RWPE1 (cell line): ENCODE measurements at regions not wholly inside any gene's neighbourhood (a gene's known extent, or its start where the extent isn't known, plus 50 kb on each side); places are given as distances from the start of the nearest gene placed in this dataset.
A peak's percentile ranks its signal among the peaks of the same experiment; 100 is the strongest.

Source experiments
- CTCF ChIA-PET: fragments of 350-600 bp; sonication (Branson Sonifier 250); formaldehyde crosslinking; extraction: SDS; loops from one replicate; lab custom pipeline; 2021; lab: Yijun Ruan, JAX
- POLR2A ChIA-PET: fragments of 400-600 bp; formaldehyde crosslinking; extraction: SDS; loops from one replicate; lab custom pipeline; 2020; ENCODE audit warnings: antibody characterized with exemption; ENCODE audit not compliant: low non-redundant PET; lab: Yijun Ruan, JAX
- DNase-seq: peaks from one replicate; pipeline ENCODE4 v3.0.0; 2012; ENCODE audit warnings: low spot score
- H3K27ac ChIP-seq: fragments of 450-650 bp; 2 replicates; pipeline ENCODE4 v1.5.1; 2017
- TF ChIP-seq, protein P1 (sequence below): fragments of 450-650 bp; conservative IDR thresholded peaks from 2 replicates; pipeline ENCODE4 v1.5.1; 2017; ENCODE audit warnings: low read depth, mild to moderate bottlenecking

DNA sequence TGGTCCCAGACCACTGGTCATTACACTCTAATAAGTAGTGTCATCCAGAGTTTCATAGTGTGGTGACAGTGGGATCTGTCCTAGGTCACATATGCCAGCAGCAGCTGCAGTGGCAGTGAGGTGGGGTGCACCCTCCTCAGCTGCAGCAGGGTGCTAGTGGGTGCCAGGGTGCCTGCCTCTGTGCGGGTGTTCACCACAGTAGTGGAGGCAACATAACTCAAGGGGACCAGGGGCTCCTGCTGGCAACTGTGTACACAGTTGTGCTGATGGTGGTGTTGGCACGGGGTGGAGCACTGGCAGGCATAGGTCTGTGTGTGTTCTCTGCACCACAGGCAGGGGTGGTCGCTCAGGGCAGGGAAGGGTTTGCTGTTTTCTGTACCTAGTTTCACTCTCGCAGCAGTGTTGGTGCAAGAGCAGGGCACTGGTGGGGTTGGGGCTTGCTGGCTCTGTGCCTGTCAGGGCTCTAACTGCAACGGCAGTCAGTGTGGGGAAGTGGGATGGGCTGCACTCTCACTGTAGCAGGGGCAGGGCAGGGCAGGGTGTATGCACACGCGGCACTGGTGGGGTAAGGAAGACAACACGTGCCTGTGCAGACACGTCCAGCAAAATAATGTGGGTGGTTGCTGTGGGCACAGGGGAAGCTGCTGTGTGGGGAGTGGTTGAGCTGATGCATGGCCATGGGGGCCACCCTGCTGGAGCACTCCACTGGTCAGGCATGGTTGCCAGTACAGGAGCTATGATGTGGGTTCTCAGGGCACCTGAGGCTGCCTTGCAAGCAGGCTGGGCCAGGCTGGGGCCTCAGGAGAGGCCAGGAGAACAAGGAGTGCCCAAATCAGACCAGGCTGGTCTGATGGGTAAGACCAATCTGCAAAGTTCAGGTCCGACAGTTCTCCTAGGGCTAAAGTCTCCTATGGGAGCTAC, 226.6 kb downstream of the MEIS1 start:
- no peak for DNase-seq
- ChIA-PET POLR2A (no interaction called here), CTCF (interaction anchor here (0.7 kb wide), 1 partner anchor 1083 kb away, joined by 3 read pairs; no protein-coding TSS in a partner anchor)
- TF ChIP-seq, protein P1, sequence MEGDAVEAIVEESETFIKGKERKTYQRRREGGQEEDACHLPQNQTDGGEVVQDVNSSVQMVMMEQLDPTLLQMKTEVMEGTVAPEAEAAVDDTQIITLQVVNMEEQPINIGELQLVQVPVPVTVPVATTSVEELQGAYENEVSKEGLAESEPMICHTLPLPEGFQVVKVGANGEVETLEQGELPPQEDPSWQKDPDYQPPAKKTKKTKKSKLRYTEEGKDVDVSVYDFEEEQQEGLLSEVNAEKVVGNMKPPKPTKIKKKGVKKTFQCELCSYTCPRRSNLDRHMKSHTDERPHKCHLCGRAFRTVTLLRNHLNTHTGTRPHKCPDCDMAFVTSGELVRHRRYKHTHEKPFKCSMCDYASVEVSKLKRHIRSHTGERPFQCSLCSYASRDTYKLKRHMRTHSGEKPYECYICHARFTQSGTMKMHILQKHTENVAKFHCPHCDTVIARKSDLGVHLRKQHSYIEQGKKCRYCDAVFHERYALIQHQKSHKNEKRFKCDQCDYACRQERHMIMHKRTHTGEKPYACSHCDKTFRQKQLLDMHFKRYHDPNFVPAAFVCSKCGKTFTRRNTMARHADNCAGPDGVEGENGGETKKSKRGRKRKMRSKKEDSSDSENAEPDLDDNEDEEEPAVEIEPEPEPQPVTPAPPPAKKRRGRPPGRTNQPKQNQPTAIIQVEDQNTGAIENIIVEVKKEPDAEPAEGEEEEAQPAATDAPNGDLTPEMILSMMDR = no peak
- no peak overlapping the region for H3K27ac ChIP-seq

DNA sequence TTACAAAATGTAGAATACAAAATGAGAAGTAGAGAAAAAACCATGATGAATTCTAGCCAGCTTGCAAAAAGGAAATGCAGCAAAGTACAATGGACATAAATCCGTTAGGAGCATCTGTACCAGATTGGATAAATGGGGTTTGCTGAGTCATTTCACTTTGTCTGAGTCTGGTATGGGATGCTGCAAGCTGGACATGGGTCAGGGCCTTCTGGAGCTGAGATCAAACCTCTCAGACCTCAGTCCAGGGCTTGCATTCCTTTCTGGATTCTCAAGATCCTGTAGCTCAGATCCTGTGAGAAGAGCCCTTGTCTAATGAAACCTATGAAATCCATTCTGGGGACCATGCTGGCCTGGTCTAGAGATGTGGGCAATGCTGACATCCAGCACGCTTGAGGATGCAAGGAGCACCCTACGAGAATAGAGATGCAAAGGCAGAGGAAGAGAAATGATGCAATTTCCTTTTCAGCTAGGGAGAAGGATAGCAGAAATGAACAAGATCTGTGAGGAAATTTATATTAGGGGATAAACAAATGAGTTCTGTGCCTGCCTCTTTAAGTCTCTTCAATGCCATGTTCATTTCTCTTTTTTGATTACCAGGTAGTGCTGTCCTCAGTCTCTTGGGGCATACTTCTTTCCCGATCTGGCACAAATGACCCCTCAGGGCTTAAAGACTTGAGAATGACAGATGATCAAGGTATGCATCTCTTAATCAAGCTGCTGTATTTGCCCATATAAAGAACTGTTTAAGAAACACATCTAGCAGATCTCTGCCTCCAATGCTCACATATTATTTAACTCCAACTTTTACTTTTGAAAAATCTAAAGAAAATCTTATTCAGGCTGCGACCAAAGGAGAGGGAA, 230.4 kb downstream of the MEIS1 start:
- ChIA-PET POLR2A (interaction anchor here (0.6 kb wide), 1 partner anchor 1283 kb away, joined by 3 read pairs; no protein-coding TSS in a partner anchor), CTCF (interaction anchor here (0.6 kb wide), 3 partner anchors 24 to 658 kb away, joined by 3 to 10 read pairs (median 3); no protein-coding TSS in a partner anchor)
- no peak overlapping the region for H3K27ac ChIP-seq
- TF ChIP-seq, protein P1 = no peak
- peak; percentile 24 for DNase-seq

DNA sequence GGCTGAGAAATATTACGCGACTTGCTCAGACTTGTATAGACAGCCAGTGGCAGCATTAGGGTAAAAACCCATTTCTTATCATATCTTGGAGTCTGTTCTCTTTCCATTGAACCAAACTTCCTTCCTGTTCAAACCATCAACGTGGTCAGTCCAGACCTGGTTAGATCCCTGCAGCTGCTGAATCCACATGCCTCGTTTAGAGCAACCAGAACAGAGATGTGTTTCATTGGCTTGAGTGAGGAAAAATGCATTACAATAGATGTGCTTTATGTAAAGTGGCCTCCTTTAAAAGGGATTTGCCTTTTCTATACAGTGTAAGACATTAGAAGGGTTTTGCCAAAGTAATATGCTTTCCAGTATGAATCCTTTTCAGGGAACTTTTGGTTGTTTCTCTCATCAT, 232.4 kb downstream of the MEIS1 start:
- POLR2A ChIA-PET = no interaction called here

DNA sequence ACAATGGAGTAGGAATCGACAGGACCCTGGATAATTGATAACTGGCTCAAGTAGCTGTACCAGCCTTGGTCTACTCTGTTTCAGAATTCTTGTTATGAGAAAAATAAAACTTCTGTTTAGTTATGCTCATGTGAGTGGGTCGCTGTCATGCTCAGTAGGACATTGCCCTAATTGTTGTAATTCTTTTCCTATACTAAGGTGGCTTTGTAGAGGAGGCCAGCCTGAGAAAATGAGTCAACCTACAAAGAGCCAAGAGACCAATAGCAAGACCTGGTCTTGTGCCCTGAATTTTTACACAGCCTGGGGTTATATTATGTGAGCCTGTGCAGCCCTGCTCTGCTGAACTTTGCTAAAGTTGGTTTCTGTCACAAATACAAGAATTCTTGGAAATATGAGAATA, 238.4 kb downstream of the MEIS1 start:
- CTCF ChIA-PET = no interaction called here
- no peak for DNase-seq
- no peak overlapping the region for H3K27ac ChIP-seq
- TF ChIP-seq, protein P1 = no peak
- POLR2A ChIA-PET = no interaction called here

More for the DNA sequence above, 232.4 kb downstream of the MEIS1 start:
- no peak overlapping the region for H3K27ac ChIP-seq
- TF ChIP-seq, protein P1 = no peak
- CTCF ChIA-PET = no interaction called here
- DNase-seq = no peak

DNA sequence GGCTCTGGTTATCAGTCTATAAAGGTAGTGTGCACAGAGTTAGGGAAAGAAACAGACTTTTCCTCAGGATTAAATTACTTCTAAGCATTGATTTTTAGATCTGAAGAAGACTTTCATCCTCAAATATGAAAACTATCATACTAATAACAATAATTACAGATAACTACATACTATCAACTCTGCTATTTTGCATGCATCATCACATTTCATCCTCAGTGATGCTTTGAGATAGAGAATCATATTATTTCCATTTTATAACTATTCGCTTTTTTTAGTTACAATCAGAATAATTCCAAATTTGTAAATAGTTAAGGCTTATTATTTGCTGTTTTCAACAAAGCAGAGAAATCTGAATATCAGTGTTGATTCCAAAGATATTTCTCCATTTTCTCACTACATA, 239.2 kb downstream of the MEIS1 start:
- no peak overlapping the region for H3K27ac ChIP-seq
- ChIA-PET POLR2A (no interaction called here), CTCF (no interaction called here)
- DNase-seq = no peak
- TF ChIP-seq, protein P1 = no peak

DNA sequence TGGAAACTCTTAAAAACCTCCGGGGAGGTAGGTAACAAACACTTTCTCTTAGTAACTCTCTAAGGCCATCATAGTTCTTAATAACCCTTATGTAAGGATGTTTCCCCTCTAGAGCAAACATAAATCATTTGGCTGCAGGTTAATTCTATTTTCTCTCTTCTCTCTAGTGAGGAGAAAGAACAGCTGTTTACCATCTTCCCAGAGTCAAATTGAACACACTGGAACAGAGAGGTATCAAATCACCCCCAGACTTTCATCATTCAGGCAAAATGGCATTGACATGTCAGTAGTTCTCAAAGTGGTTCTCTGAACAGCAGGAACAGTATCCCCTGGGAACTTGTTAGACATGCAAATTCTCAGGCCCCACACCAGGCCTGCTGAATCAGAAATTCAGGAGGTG, 240.7 kb downstream of the MEIS1 start:
- TF ChIP-seq, protein P1 = no peak
- POLR2A ChIA-PET = no interaction called here
- DNase-seq = no peak
- no peak overlapping the region for H3K27ac ChIP-seq
- CTCF ChIA-PET = no interaction called here
